ENCODE measurements at regions not wholly inside any gene's neighbourhood (a gene's known extent, or its start where the extent isn't known, plus 50 kb on each side); places are given as distances from the start of the nearest gene placed in this dataset.

GRCh38 chr20:51299413-51299812 is 243.1 kb downstream of the NFATC2 start:
- Histone ChIP-seq H3K9me3 (replicated peaks in 1 of 3) (no peaks in the 10 kb centered on the region), H3K4me1 (replicated peaks in 1 of 2) (no peaks in the 10 kb centered on the region), H3K36me3 (replicated peaks in 1 of 2) (no peaks in the 10 kb centered on the region), H3K27me3 (no peaks in the 10 kb centered on the region), H3K27ac (no peak overlapping the region), H3K4me3 (no peak overlapping the region)
- WGBS, 4 donors: 82 to 100% (median 94%) methylated on average over 1 of the region's 1 CpG
- intact Hi-C loops (cut with DNase I): no loop called here
- no peak for TF ChIP-seq POLR2A (IDR thresholded peaks at IDR 0.05)
- TF ChIP-seq, protein P1, sequence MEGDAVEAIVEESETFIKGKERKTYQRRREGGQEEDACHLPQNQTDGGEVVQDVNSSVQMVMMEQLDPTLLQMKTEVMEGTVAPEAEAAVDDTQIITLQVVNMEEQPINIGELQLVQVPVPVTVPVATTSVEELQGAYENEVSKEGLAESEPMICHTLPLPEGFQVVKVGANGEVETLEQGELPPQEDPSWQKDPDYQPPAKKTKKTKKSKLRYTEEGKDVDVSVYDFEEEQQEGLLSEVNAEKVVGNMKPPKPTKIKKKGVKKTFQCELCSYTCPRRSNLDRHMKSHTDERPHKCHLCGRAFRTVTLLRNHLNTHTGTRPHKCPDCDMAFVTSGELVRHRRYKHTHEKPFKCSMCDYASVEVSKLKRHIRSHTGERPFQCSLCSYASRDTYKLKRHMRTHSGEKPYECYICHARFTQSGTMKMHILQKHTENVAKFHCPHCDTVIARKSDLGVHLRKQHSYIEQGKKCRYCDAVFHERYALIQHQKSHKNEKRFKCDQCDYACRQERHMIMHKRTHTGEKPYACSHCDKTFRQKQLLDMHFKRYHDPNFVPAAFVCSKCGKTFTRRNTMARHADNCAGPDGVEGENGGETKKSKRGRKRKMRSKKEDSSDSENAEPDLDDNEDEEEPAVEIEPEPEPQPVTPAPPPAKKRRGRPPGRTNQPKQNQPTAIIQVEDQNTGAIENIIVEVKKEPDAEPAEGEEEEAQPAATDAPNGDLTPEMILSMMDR (IDR thresholded peaks at IDR 0.05): no peak
- DNase-seq: no peak

DNA sequence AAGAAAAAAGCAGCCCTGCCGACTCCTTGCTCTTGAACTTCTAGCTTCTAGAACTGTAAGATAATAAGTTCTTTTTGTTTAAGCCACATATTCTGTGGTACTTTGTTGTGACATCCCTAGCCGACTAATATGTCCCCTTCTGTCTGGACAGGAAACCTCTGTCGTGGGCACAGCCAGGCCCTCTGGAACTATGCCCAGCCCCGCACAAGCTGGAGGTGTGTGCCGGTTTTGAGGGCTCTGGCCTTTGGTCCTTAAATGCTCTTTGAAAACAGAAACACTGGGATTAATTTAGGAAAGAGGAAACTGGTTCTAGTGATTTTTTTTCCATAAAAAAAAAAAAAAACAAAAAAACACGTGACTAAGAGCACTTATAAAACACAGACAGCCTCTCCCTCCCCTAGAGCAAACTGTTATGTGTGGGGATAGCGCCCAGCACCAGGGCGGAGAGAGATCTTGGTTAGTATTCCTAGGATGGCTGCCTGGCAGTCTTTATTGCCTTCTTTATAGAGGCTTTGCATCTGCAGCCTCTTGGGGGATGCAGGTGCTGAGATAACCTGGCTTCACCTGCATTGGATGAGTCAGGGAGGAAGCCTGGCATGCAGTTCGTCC is 244.3 kb downstream of the NFATC2 start:
- intact Hi-C loops (cut with DNase I): no loop called here
- Histone ChIP-seq H3K4me1 (replicated peaks in 1 of 2) (no peaks in the 10 kb centered on the region), H3K4me3 (no peak overlapping the region), H3K36me3 (replicated peaks in 1 of 2) (no peaks in the 10 kb centered on the region), H3K27ac (no peak overlapping the region), H3K9me3 (replicated peaks in 1 of 3) (no peaks in the 10 kb centered on the region), H3K27me3 (no peaks in the 10 kb centered on the region)
- TF ChIP-seq, protein P1 (IDR thresholded peaks at IDR 0.05): no peak
- TF ChIP-seq POLR2A (IDR thresholded peaks at IDR 0.05): no peak
- no peak for DNase-seq
- WGBS, 4 donors: 70 to 74% (median 72%) methylated on average over 9 of the region's 9 CpGs

- no peak for TF ChIP-seq POLR2A (IDR thresholded peaks at IDR 0.05)
- TF ChIP-seq, protein P1 (IDR thresholded peaks at IDR 0.05): no peak
- Histone ChIP-seq H3K4me3 (no peak overlapping the region), H3K27me3 (no peaks in the 10 kb centered on the region), H3K36me3 (replicated peaks in 1 of 2) (no peaks in the 10 kb centered on the region), H3K4me1 (replicated peaks in 1 of 2) (no peaks in the 10 kb centered on the region), H3K9me3 (replicated peaks in 1 of 3) (no peaks in the 10 kb centered on the region), H3K27ac (no peak overlapping the region)
- WGBS, 4 donors: 67 to 90% (median 77%) methylated on average over 3 to 5 of the region's 5 CpGs
- no peak for DNase-seq
- intact Hi-C loops (cut with DNase I): no loop called here
These were observed 254.7 kb downstream of the NFATC2 start for GRCh38 chr20:51287628-51288413.

GRCh38 chr20:51286758-51287157 is 255.8 kb downstream of the NFATC2 start:
- no peak for DNase-seq
- Histone ChIP-seq H3K4me3 (no peak overlapping the region), H3K27ac (no peak overlapping the region), H3K36me3 (replicated peaks in 1 of 2) (no peaks in the 10 kb centered on the region), H3K4me1 (replicated peaks in 1 of 2) (no peaks in the 10 kb centered on the region), H3K27me3 (no peaks in the 10 kb centered on the region), H3K9me3 (replicated peaks in 1 of 3) (no peaks in the 10 kb centered on the region)
- WGBS, 4 donors: 16 to 25% (median 18%) methylated on average over 1 of the region's 1 CpG
- no peak for TF ChIP-seq POLR2A (IDR thresholded peaks at IDR 0.05)
- TF ChIP-seq, protein P1 (IDR thresholded peaks at IDR 0.05): no peak
- intact Hi-C loops (cut with DNase I): no loop called here

All from adrenal gland (tissue), 9 donors.